ENCODE measurements at regions not wholly inside any gene's neighbourhood (a gene's known extent, or its start where the extent isn't known, plus 50 kb on each side); places are given as distances from the start of the nearest gene placed in this dataset.
"Not testable (repeated sequence)": the region's sequence is repeated elsewhere in the genome, so short reads cannot be mapped to it uniquely, and the experiment has no call there.

GRCh38 chr6:144434308-144434990, 149.3 kb downstream of the UTRN start:
- Mint-ChIP-seq H3K4me3 (ENCODE audit: unreplicated experiment) (peak overlapping the region; percentile 53), H3K36me3 (ENCODE audit: low read depth, unreplicated experiment) (peaks cover 58% of the 10 kb centered on the region), H3K9me3 (ENCODE audit: unreplicated experiment) (no peaks in the 10 kb centered on the region), H3K27ac (ENCODE audit: unreplicated experiment) (no peak overlapping the region), H3K4me1 (ENCODE audit: unreplicated experiment) (no peaks in the 10 kb centered on the region), H3K27me3 (ENCODE audit: unreplicated experiment) (peaks cover 3% of the 10 kb centered on the region)
- TF ChIP-seq CTCF (IDR thresholded peaks at IDR 0.05; ENCODE audit: unreplicated experiment): no peak
- DNase-seq (ENCODE audit: low spot score): no peak

- TF ChIP-seq CTCF (IDR thresholded peaks at IDR 0.05; ENCODE audit: unreplicated experiment): no peak
- Mint-ChIP-seq H3K27ac (ENCODE audit: unreplicated experiment) (no peak overlapping the region), H3K36me3 (ENCODE audit: low read depth, unreplicated experiment) (peaks cover 70% of the 10 kb centered on the region), H3K9me3 (ENCODE audit: unreplicated experiment) (peaks cover 10% of the 10 kb centered on the region), H3K4me3 (ENCODE audit: unreplicated experiment) (peak overlapping the region; percentile 44), H3K4me1 (ENCODE audit: unreplicated experiment) (no peaks in the 10 kb centered on the region), H3K27me3 (ENCODE audit: unreplicated experiment) (peaks cover 5% of the 10 kb centered on the region)
- no peak for DNase-seq (ENCODE audit: low spot score)
Measured at GRCh38 chr6:144435602-144436426, 150.7 kb downstream of the UTRN start.

GRCh38 chr6:144437105-144437504, 152.0 kb downstream of the UTRN start:
- DNase-seq (ENCODE audit: low spot score): no peak
- H3K27ac Mint-ChIP-seq (ENCODE audit: unreplicated experiment): no peak overlapping the region
- H3K4me3 Mint-ChIP-seq (ENCODE audit: unreplicated experiment): no peak overlapping the region
- peaks cover 8% of the 10 kb centered on the region for H3K27me3 Mint-ChIP-seq (ENCODE audit: unreplicated experiment)
- H3K36me3 Mint-ChIP-seq (ENCODE audit: low read depth, unreplicated experiment): peaks cover 72% of the 10 kb centered on the region
- H3K9me3 Mint-ChIP-seq (ENCODE audit: unreplicated experiment): peaks cover 20% of the 10 kb centered on the region
- TF ChIP-seq CTCF (IDR thresholded peaks at IDR 0.05; ENCODE audit: unreplicated experiment): no peak
- no peaks in the 10 kb centered on the region for H3K4me1 Mint-ChIP-seq (ENCODE audit: unreplicated experiment)

- no peaks in the 10 kb centered on the region for H3K4me1 Mint-ChIP-seq (ENCODE audit: unreplicated experiment)
- H3K27ac Mint-ChIP-seq (ENCODE audit: unreplicated experiment): no peak overlapping the region
- DNase-seq (ENCODE audit: low spot score): no peak
- peaks cover 73% of the 10 kb centered on the region for H3K36me3 Mint-ChIP-seq (ENCODE audit: low read depth, unreplicated experiment)
- no peak for TF ChIP-seq CTCF (IDR thresholded peaks at IDR 0.05; ENCODE audit: unreplicated experiment)
- peaks cover 24% of the 10 kb centered on the region for H3K9me3 Mint-ChIP-seq (ENCODE audit: unreplicated experiment)
- no peak overlapping the region for H3K4me3 Mint-ChIP-seq (ENCODE audit: unreplicated experiment)
- peaks cover 8% of the 10 kb centered on the region for H3K27me3 Mint-ChIP-seq (ENCODE audit: unreplicated experiment)
Measured at GRCh38 chr6:144438103-144438502, 153.0 kb downstream of the UTRN start.

GRCh38 chr6:144439016-144439415, 153.9 kb downstream of the UTRN start:
- H3K27ac Mint-ChIP-seq (ENCODE audit: unreplicated experiment): no peak overlapping the region
- TF ChIP-seq CTCF (IDR thresholded peaks at IDR 0.05; ENCODE audit: unreplicated experiment): no peak
- DNase-seq (ENCODE audit: low spot score): no peak
- peaks cover 24% of the 10 kb centered on the region for H3K9me3 Mint-ChIP-seq (ENCODE audit: unreplicated experiment)
- H3K27me3 Mint-ChIP-seq (ENCODE audit: unreplicated experiment): peaks cover 8% of the 10 kb centered on the region
- no peaks in the 10 kb centered on the region for H3K4me1 Mint-ChIP-seq (ENCODE audit: unreplicated experiment)
- peak overlapping the region; percentile 78 for H3K4me3 Mint-ChIP-seq (ENCODE audit: unreplicated experiment)
- H3K36me3 Mint-ChIP-seq (ENCODE audit: low read depth, unreplicated experiment): peaks cover 73% of the 10 kb centered on the region

GRCh38 chr6:144441801-144442200, 156.7 kb downstream of the UTRN start:
- H3K9me3 Mint-ChIP-seq (ENCODE audit: unreplicated experiment): peaks cover 24% of the 10 kb centered on the region
- DNase-seq (ENCODE audit: low spot score); H3K27ac Mint-ChIP-seq (ENCODE audit: unreplicated experiment); H3K27me3 Mint-ChIP-seq (ENCODE audit: unreplicated experiment); H3K4me1 Mint-ChIP-seq (ENCODE audit: unreplicated experiment): not testable (repeated sequence)
- H3K36me3 Mint-ChIP-seq (ENCODE audit: low read depth, unreplicated experiment): peaks cover 57% of the 10 kb centered on the region
- H3K4me3 Mint-ChIP-seq (ENCODE audit: unreplicated experiment): peak overlapping the region; percentile 83

Data from endothelial cell (in vitro differentiated cells).